DMS53 (cell line): ENCODE measurements at regions not wholly inside any gene's neighbourhood (a gene's known extent, or its start where the extent isn't known, plus 50 kb on each side); places are given as distances from the start of the nearest gene placed in this dataset.
"Not testable (repeated sequence)": the region's sequence is repeated elsewhere in the genome, so short reads cannot be mapped to it uniquely, and the experiment has no call there.

Experiments used
- DNase-seq: peaks from one replicate; lab custom pipeline; 2025; lab: John Stamatoyannopoulos, UW

- peak; percentile 44 for DNase-seq
Observed at GRCh38 chrX:143455046-143455445, 62.2 kb downstream of the SPANXN3 start.

GRCh38 chrX:143437439-143437838 lies 79.8 kb downstream of the SPANXN3 start:
- DNase-seq: peak; percentile 69

GRCh38 chrX:143435916-143436315 lies 81.4 kb downstream of the SPANXN3 start:
- DNase-seq: peak; percentile 2

GRCh38 chrX:143429811-143430210 lies 87.5 kb downstream of the SPANXN3 start:
- no peak for DNase-seq

- DNase-seq: no peak
Observed at GRCh38 chrX:143429131-143429530, 88.1 kb downstream of the SPANXN3 start.

- no peak for DNase-seq
Observed at GRCh38 chrX:143401160-143401559, 116.1 kb downstream of the SPANXN3 start.

- DNase-seq: no peak
Observed at GRCh38 chrX:143378851-143379250, 138.4 kb downstream of the SPANXN3 start.

- peak; percentile 86 for DNase-seq
Observed at GRCh38 chrX:143363419-143363818, 153.9 kb downstream of the SPANXN3 start.

- peak; percentile 10 for DNase-seq
Observed at GRCh38 chrX:143340190-143340589, 177.1 kb downstream of the SPANXN3 start.

GRCh38 chrX:143336261-143336660 lies 181.0 kb downstream of the SPANXN3 start:
- DNase-seq: no peak

- DNase-seq: no peak
Observed at GRCh38 chrX:143319526-143319925, 197.7 kb downstream of the SPANXN3 start.

- DNase-seq: peak; percentile 38
Observed at GRCh38 chrX:143318857-143319256, 198.4 kb downstream of the SPANXN3 start.

GRCh38 chrX:143306991-143307937 lies 210.0 kb downstream of the SPANXN3 start:
- peak; percentile 78 for DNase-seq

GRCh38 chrX:143304518-143304917 lies 212.8 kb downstream of the SPANXN3 start:
- DNase-seq: peak; percentile 5

GRCh38 chrX:143304025-143304424 lies 213.2 kb downstream of the SPANXN3 start:
- DNase-seq: no peak

- no peak for DNase-seq
Observed at GRCh38 chrX:143298663-143299241, 218.5 kb downstream of the SPANXN3 start.

- DNase-seq: peak; percentile 89
Observed at GRCh38 chrX:143296521-143296920, 220.8 kb downstream of the SPANXN3 start.

- no peak for DNase-seq
Observed at GRCh38 chrX:143287236-143287635, 230.0 kb downstream of the SPANXN3 start.

GRCh38 chrX:143270317-143270716 lies 244.6 kb downstream of the SPANXN4 start:
- DNase-seq: peak; percentile 3

GRCh38 chrX:143244593-143244992 lies 218.9 kb downstream of the SPANXN4 start:
- not testable (repeated sequence) for DNase-seq

- DNase-seq: no peak
Observed at GRCh38 chrX:143240658-143241057, 214.9 kb downstream of the SPANXN4 start.

- DNase-seq: no peak
Observed at GRCh38 chrX:143231492-143231891, 205.8 kb downstream of the SPANXN4 start.

GRCh38 chrX:143228600-143228999 lies 202.9 kb downstream of the SPANXN4 start:
- DNase-seq: not testable (repeated sequence)
